ENCODE measurements at regions not wholly inside any gene's neighbourhood (a gene's known extent, or its start where the extent isn't known, plus 50 kb on each side); places are given as distances from the start of the nearest gene placed in this dataset.
"Not testable (repeated sequence)": the region's sequence is repeated elsewhere in the genome, so short reads cannot be mapped to it uniquely, and the experiment has no call there.

- no peak for DNase-seq (ENCODE audit: low read depth)
Observed at GRCh38 chr5:128798871-128799270, 166.4 kb upstream of the SLC27A6 start.

DNA sequence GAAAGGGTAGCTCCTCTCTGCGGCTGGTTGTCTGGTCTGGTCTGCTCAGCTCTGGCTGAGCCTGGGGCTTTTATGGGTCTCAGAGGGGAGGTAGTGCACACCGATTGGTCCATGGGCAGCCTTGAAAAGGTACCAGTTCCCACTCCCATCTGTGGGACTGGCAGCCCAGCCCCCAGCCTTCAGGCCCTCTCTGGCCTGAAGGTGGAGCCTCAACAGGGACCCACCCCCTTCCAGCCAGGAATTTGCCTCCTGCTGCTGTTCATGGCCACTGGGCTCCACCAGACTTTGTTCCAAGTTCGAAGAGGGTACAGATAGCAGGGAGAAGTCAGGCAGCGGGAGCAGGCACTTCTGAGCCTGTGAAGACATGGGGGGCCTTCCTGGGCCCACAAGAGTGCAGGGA is 165.3 kb upstream of the SLC27A6 start:
- no peak for DNase-seq (ENCODE audit: low read depth)

- no peak for DNase-seq (ENCODE audit: low read depth)
Observed at GRCh38 chr5:128800377-128800776, 164.9 kb upstream of the SLC27A6 start.

GRCh38 chr5:128813317-128814070 is 151.8 kb upstream of the SLC27A6 start:
- DNase-seq (ENCODE audit: low read depth), result no peak

- no peak for DNase-seq (ENCODE audit: low read depth)
Observed at GRCh38 chr5:128815201-128815600, 150.1 kb upstream of the SLC27A6 start.

DNA sequence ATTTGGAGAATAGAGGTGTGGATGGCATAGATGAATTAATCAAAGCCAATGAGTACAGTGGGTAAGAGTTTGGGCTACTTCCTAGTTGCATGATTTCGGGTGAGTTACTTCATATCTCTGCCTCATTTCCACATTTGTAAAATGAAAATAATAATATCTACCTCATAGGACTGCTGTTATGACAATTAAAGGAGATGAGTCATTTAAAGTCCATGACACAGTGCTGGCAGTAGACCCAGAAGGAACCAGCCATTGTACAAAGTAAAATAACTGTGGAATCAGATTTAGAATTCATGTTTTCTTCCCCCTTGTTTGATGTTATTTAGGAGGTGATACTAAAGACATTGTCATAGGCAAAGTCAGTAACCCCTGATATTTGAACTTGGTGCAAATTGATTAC is 139.5 kb upstream of the SLC27A6 start:
- DNase-seq (ENCODE audit: low read depth), result no peak

- no peak for DNase-seq (ENCODE audit: low read depth)
Observed at GRCh38 chr5:128826275-128826674, 139.0 kb upstream of the SLC27A6 start.

- no peak for DNase-seq (ENCODE audit: low read depth)
Observed at GRCh38 chr5:128836571-128836970, 128.7 kb upstream of the SLC27A6 start.

- no peak for DNase-seq (ENCODE audit: low read depth)
Observed at GRCh38 chr5:128838623-128839022, 126.7 kb upstream of the SLC27A6 start.

DNA sequence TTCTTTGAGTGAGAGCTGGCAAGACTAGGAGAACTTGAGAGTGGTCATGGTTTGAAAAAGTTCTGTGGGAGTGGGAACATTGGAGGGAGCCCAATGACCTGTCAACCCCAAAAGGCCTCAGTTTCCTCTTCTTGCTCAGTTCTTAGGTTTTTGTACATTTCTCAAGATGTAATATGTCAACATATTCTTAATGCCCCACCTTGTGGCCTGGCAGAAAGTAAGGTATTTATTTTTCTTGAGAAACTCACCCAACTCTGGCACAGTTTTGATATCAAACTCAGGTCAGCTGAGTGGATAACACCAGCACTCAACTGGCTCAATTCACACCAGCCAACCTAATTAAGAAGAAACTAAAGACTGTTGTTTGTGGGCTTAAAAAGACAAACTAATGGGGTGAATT is 123.0 kb upstream of the SLC27A6 start:
- no peak for DNase-seq (ENCODE audit: low read depth)

GRCh38 chr5:128844354-128844923 is 120.8 kb upstream of the SLC27A6 start:
- DNase-seq (ENCODE audit: low read depth), result no peak

DNA sequence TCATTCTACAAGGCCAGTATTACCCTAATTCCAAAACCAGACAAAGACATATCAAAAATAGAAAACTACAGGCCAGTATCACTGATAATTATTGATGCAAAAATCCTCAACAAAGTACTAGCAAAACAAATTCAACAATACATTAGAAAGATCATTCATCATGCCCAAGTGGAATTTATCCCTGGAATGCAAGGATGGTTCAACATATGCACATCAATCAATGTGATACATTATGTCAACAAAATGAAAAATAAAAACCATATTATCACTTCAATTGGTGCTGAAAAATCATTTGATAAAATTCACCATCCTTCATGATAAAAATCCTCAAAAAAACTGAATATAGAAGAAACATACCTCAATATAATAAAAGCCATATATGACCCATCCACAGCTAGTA is 115.2 kb upstream of the SLC27A6 start:
- no peak for DNase-seq (ENCODE audit: low read depth)

- no peak for DNase-seq (ENCODE audit: low read depth)
Observed at GRCh38 chr5:128854931-128855330, 110.4 kb upstream of the SLC27A6 start.

- DNase-seq (ENCODE audit: low read depth), result no peak
Observed at GRCh38 chr5:128857076-128857677, 108.1 kb upstream of the SLC27A6 start.

DNA sequence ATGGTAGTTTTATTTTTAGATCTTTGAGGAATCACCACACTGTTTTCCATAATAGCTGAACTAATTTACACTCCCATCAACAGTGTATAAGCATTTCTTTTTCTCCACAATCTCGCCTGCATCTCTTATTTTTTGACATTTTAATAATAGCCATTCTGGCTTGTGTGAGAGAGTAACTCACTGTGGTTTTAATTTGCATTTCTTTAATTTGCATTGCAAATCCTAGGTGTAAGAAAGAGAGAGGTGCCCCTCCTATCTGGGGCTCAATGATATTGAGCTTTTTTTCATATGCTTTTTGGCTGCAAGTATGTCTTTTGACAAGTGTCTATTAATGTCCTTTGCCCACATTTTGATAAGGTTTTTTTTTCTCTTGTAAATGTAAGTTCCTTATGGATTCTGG is 106.3 kb upstream of the SLC27A6 start:
- no peak for DNase-seq (ENCODE audit: low read depth)

DNA sequence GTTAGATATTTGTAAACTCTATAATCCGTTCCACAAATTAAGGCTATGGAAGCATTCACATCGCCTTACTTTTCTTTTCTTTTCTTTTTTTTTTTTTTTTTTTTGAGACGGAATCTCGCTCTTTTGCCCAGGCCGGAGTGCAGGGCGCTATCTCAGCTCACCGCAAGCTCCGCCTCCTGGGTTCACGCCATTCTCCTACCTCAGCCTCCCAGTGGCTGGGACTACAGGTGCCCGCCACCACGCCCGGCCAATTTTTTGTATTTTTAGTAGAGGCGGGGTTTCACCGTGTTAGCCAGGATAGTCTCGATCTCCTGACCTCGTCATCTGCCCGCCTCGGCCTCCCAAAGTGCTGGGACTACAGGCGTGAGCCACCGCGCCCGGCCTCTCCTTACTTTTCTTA is 104.1 kb upstream of the SLC27A6 start:
- DNase-seq (ENCODE audit: low read depth), result not testable (repeated sequence)

DNA sequence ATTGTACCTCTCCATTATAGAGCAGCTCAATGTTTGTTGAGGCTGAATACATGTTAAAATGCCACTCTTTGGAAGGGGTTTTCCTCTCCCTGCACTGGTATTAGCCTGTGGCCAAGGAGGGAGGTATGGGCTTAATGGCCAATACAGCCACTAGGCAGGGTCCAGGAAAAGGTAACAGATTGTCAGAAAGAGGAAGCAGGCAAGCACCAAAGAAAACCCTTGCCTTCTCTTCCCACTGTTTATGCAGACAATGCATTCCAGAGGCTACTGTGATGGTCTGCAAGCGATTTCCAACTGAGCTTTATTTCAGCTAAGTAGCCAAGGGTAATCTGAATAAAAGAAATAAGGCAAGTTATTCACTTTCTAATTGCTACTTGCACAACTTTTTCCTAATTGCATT is 95.3 kb upstream of the SLC27A6 start:
- no peak for DNase-seq (ENCODE audit: low read depth)

DNA sequence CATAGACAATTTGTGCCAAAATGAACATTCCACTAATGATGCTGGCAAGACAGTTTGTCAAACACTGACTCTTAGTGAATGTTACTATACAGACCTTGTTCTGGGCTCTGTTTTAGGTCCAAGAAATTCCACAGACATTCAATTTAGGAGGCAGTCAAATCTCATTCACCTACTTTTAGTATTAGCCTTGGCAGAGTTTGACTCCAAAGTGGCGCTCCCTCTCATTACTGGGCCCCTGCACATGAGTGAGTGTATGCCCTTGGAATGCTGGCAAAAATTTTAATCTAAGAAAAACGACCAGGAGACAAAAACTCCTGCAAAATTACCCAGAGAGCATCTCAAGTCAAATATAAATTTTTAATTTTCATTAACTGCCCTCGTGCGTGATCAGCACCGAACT is 94.9 kb upstream of the SLC27A6 start:
- no peak for DNase-seq (ENCODE audit: low read depth)

DNA sequence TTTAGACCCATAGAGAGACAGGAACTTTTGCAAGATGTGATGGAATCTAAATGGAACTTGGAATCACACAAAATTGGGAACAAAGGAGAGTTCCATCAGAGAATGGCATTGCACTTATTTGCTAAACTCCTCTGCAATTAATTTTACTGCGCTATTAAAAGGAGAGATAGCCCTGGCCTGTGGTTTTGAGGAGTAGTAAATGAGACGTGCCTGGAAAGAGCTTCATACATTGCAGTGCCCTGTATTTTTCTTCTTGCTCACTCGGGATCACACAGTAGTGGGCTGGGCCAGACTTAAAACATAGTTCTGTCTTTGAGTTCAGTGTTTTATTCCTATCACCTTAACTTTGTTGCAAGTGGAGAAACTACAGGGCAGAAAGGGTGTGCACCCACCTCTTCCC is 94.4 kb upstream of the SLC27A6 start:
- no peak for DNase-seq (ENCODE audit: low read depth)

GRCh38 chr5:128876569-128877382 is 88.5 kb upstream of the SLC27A6 start:
- DNase-seq (ENCODE audit: low read depth), result no peak

GRCh38 chr5:128877476-128877875 is 87.8 kb upstream of the SLC27A6 start:
- no peak for DNase-seq (ENCODE audit: low read depth)

DNA sequence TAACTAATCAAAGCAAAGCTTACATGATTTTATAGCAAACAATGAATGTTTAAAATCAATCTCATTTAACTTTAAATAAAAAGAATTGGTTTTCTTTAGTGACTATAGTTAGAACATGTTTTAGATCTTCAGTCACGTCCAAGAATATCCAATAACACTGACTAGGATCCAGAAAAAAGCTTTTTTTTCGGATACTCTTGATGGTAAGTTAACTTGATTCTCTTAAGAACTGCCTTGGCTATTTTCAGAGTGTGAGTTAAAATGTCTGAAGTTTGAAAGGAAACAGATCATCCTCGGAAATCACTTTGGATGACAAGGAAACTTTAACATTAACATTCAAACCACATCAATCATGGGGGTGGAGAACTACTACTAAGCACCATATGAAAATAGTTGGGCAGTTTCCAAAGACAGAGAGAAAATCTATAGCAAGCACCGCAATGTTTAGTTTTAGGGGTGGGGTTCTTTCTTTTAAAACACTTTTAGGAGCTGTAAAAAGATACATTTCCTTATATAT is 83.7 kb upstream of the SLC27A6 start:
- no peak for DNase-seq (ENCODE audit: low read depth)

All from activated T-cell treated with anti-CD3 and anti-CD28 coated beads for 48 hours (primary cell).